ENCODE measurements at regions not wholly inside any gene's neighbourhood (a gene's known extent, or its start where the extent isn't known, plus 50 kb on each side); places are given as distances from the start of the nearest gene placed in this dataset.

DNA sequence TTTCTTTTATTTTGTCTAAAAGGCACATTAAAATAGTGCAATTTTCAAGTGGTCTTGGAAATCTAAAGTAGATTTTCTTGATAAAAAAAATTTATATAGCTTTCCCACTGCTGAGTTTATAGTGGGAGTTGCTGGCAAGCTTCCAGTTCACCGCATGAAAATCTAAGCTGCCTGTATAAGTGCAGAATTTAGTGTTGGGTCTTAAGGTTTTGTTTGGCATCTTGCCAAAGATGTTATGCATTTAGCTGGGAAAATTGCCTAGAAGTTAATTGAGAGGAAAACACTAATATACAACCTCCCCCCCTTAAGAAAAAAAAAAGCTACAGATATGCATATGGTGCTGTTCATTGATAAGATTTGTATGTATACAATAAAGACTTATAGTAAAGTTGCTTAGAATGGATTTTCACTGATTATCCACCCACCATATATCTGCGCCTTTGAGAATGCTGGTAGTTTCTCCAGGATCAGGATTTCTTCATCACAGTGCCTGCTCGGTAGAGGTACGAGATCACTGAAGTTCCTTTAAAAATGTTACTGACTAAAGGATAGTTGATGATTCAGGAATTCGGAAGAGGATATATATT lies 803.2 kb upstream of the POU3F3 start (continued):
- TF ChIP-seq ZBTB33 (IDR thresholded peaks at IDR 0.05; ENCODE audit: extremely low read depth, insufficient replicate concordance, low read length) (no peak), CBX3 (IDR thresholded peaks at IDR 0.05; ENCODE audit: low read depth) (no peak), SIN3A (IDR thresholded peaks at IDR 0.05; ENCODE audit: low read depth) (no peak)

DNA sequence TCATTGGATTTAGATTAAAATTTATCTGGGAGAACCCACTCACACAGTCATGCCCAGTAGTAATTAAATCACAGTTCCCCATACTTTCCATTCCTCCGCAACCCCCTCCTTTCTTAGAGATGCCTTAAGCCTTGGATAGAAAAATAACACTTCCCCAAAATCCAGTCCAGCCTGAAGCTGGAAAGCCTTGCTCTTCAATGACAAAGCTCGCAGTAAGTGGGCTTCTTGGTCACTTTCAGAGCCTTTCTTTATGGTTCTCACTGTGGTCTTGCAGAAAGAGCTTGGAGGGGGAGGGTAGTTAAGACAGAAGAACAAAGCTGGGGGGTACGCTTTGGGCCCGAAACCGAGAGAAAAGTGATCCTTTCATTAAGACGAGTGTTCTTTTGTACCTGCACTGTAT lies 802.1 kb upstream of the POU3F3 start:
- Histone ChIP-seq H3K27ac (ENCODE audit: low read depth, low read length) (no peak overlapping the region), H3K4me1 (ENCODE audit: control insufficient read depth in 1 of 2, insufficient read depth in 2 of 2, low read length in 2 of 2) (no peaks in the 10 kb centered on the region), H4K20me1 (ENCODE audit: insufficient read depth) (no peaks in the 10 kb centered on the region; the same call in 1 of the 2 replicates), H3K79me2 (ENCODE audit: insufficient read depth, low read length) (no peaks in the 10 kb centered on the region), H3K9ac (ENCODE audit: low read length) (no peak overlapping the region), H3K36me3 (ENCODE audit: control insufficient read depth in 1 of 2, insufficient read depth in 2 of 2, low read length in 2 of 2) (no peaks in the 10 kb centered on the region), H3K9me3 (ENCODE audit: control insufficient read depth in 1 of 2, insufficient read depth in 1 of 2, low read depth in 1 of 2, low read length in 2 of 2) (peaks cover 0 to 21% of the 10 kb centered on the region in 2 experiments; a peak in 2 of 4 replicates), H3K9me2 (ENCODE audit: insufficient read depth) (no peaks in the 10 kb centered on the region), H3K4me3 (replicated peaks in 1 of 2; ENCODE audit: low read depth in 1 of 2, low read length in 2 of 2) (no peak overlapping the region), H3K27me3 (ENCODE audit: insufficient read depth, low read length) (no peaks in the 10 kb centered on the region), H2AFZ (ENCODE audit: low read depth, low read length, poor library complexity, severe bottlenecking) (no peak overlapping the region), H3K4me2 (ENCODE audit: low read length) (no peak overlapping the region)
- no peak for TF ChIP-seq EGR1 (IDR thresholded peaks at IDR 0.05; ENCODE audit: low read depth)
- ATAC-seq: no peak
- ChIA-PET POLR2A (no interaction called here), CTCF (no interaction called here), RAD21 (ENCODE audit: low non-redundant PET in 1 of 2, low total read pairs in 2 of 2, uncharacterized antibody in 2 of 2, unreplicated experiment in 2 of 2) (no interaction called here)
- DNase-seq (ENCODE audit: low read depth, low spot score): no peak
- no TSS peak for BruUV-seq (replicated peaks)
- intact Hi-C loops (cut with micrococcal nuclease): no loop called here

DNA sequence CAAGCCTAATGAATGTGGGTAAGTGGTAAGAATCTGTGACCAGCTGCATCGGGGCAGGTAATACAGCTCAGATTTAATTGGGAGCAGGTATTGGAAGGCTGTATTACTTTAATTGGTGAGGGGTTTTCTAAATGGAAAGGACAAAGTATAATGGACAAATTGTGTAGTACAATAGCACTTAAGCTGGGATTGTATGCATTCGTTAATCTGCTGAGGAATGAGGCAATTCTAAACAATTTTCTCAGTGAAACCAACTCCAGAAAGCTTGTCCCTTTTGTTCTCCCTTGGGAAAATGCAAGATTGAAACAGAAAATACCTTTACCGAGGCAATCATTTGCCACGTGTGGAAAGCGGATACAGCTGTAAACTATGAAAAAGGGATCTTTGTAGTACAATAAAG lies 801.6 kb upstream of the POU3F3 start:
- Histone ChIP-seq H3K9me3 (ENCODE audit: control insufficient read depth in 1 of 2, insufficient read depth in 1 of 2, low read depth in 1 of 2, low read length in 2 of 2) (peaks cover 0 to 22% of the 10 kb centered on the region in 2 experiments; a peak in 2 of 4 replicates), H3K79me2 (ENCODE audit: insufficient read depth, low read length) (no peaks in the 10 kb centered on the region), H3K9me2 (ENCODE audit: insufficient read depth) (no peaks in the 10 kb centered on the region), H3K4me2 (ENCODE audit: low read length) (no peak overlapping the region), H3K36me3 (ENCODE audit: control insufficient read depth in 1 of 2, insufficient read depth in 2 of 2, low read length in 2 of 2) (no peaks in the 10 kb centered on the region), H3K9ac (ENCODE audit: low read length) (no peak overlapping the region), H2AFZ (ENCODE audit: low read depth, low read length, poor library complexity, severe bottlenecking) (no peak overlapping the region), H4K20me1 (ENCODE audit: insufficient read depth) (no peaks in the 10 kb centered on the region; the same call in 1 of the 2 replicates), H3K4me1 (ENCODE audit: control insufficient read depth in 1 of 2, insufficient read depth in 2 of 2, low read length in 2 of 2) (no peaks in the 10 kb centered on the region), H3K27me3 (ENCODE audit: insufficient read depth, low read length) (no peaks in the 10 kb centered on the region), H3K4me3 (replicated peaks in 1 of 2; ENCODE audit: low read depth in 1 of 2, low read length in 2 of 2) (no peak overlapping the region), H3K27ac (ENCODE audit: low read depth, low read length) (no peak overlapping the region)
- POLR2A ChIA-PET: no interaction called here
- intact Hi-C loops (cut with micrococcal nuclease): no loop called here
- TF ChIP-seq SIN3A (IDR thresholded peaks at IDR 0.05; ENCODE audit: low read depth) (no peak), SP1 (IDR thresholded peaks at IDR 0.05; ENCODE audit: low read depth) (no peak)
- BruUV-seq (replicated peaks): no TSS peak
- ATAC-seq (no peak), DNase-seq (ENCODE audit: low read depth, low spot score) (no peak)
- CTCF ChIA-PET: no interaction called here
- RAD21 ChIA-PET (ENCODE audit: low non-redundant PET in 1 of 2, low total read pairs in 2 of 2, uncharacterized antibody in 2 of 2, unreplicated experiment in 2 of 2): no interaction called here
